ENCODE measurements at regions not wholly inside any gene's neighbourhood (a gene's known extent, or its start where the extent isn't known, plus 50 kb on each side); places are given as distances from the start of the nearest gene placed in this dataset.
A peak's percentile ranks its signal among the peaks of the same experiment; 100 is the strongest.

- Histone ChIP-seq H3K4me3 (no peak overlapping the region), H3K9me3 (no peaks in the 10 kb centered on the region), H3K4me1 (peaks cover 0 to 6% (median 0%) of the 10 kb centered on the region in 4 donors), H3K27ac (no peak overlapping the region), H3K36me3 (no peaks in the 10 kb centered on the region), H3K27me3 (no peaks in the 10 kb centered on the region)
- 74% methylated on average over 4 of the region's 4 CpGs for WGBS (ENCODE audit: insufficient coverage, low coverage, low lambda C conversion rate, missing lambda C conversion rate)
- ATAC-seq = no peak
- intact Hi-C loops (cut with DNase I) = no loop called here
- TF ChIP-seq POLR2A (IDR thresholded peaks at IDR 0.05) = no peak
- TF ChIP-seq, protein P1, sequence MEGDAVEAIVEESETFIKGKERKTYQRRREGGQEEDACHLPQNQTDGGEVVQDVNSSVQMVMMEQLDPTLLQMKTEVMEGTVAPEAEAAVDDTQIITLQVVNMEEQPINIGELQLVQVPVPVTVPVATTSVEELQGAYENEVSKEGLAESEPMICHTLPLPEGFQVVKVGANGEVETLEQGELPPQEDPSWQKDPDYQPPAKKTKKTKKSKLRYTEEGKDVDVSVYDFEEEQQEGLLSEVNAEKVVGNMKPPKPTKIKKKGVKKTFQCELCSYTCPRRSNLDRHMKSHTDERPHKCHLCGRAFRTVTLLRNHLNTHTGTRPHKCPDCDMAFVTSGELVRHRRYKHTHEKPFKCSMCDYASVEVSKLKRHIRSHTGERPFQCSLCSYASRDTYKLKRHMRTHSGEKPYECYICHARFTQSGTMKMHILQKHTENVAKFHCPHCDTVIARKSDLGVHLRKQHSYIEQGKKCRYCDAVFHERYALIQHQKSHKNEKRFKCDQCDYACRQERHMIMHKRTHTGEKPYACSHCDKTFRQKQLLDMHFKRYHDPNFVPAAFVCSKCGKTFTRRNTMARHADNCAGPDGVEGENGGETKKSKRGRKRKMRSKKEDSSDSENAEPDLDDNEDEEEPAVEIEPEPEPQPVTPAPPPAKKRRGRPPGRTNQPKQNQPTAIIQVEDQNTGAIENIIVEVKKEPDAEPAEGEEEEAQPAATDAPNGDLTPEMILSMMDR (IDR thresholded peaks at IDR 0.05) = no peak
- no peak for DNase-seq
Observed at GRCh38 chr5:109917154-109917546, 227.4 kb downstream of the MAN2A1 start.

- no peak overlapping the region for H3K4me3 ChIP-seq
- TF ChIP-seq, protein P1 (IDR thresholded peaks at IDR 0.05) = no peak
- TF ChIP-seq POLR2A (IDR thresholded peaks at IDR 0.05) = no peak
- DNase-seq = no peak
- H3K27ac ChIP-seq = no peak overlapping the region
- H3K27me3 ChIP-seq = no peaks in the 10 kb centered on the region
- H3K4me1 ChIP-seq = peaks cover 0 to 6% (median 0%) of the 10 kb centered on the region in 4 donors
- 87% methylated on average over 3 of the region's 4 CpGs for WGBS (ENCODE audit: insufficient coverage, low coverage, low lambda C conversion rate, missing lambda C conversion rate)
- H3K9me3 ChIP-seq = no peaks in the 10 kb centered on the region
- no peak for ATAC-seq
- no peaks in the 10 kb centered on the region for H3K36me3 ChIP-seq
- intact Hi-C loops (cut with DNase I) = no loop called here
Observed at GRCh38 chr5:109917966-109918365, 228.2 kb downstream of the MAN2A1 start.

- H3K36me3 ChIP-seq = no peaks in the 10 kb centered on the region
- ATAC-seq (no peak), DNase-seq (no peak)
- peaks cover 0 to 6% (median 0%) of the 10 kb centered on the region in 4 donors for H3K4me1 ChIP-seq
- H3K27ac ChIP-seq = no peak overlapping the region
- no peak overlapping the region for H3K4me3 ChIP-seq
- WGBS (ENCODE audit: insufficient coverage, low coverage, low lambda C conversion rate, missing lambda C conversion rate) = 95% methylated on average over 3 of the region's 4 CpGs
- H3K27me3 ChIP-seq = no peaks in the 10 kb centered on the region
- H3K9me3 ChIP-seq = no peaks in the 10 kb centered on the region
- intact Hi-C loops (cut with DNase I) = no loop called here
- TF ChIP-seq, protein P1 (IDR thresholded peaks at IDR 0.05) = no peak
- TF ChIP-seq POLR2A (IDR thresholded peaks at IDR 0.05) = no peak
Observed at GRCh38 chr5:109920736-109921135, 231.0 kb downstream of the MAN2A1 start.

GRCh38 chr5:109921735-109922380, 232.1 kb downstream of the MAN2A1 start:
- Histone ChIP-seq H3K36me3 (no peaks in the 10 kb centered on the region), H3K4me1 (peaks cover 0 to 6% (median 0%) of the 10 kb centered on the region in 4 donors), H3K27ac (no peak overlapping the region), H3K27me3 (no peaks in the 10 kb centered on the region), H3K9me3 (no peaks in the 10 kb centered on the region), H3K4me3 (no peak overlapping the region)
- intact Hi-C loops (cut with DNase I) = no loop called here
- WGBS (ENCODE audit: insufficient coverage, low coverage, low lambda C conversion rate, missing lambda C conversion rate) = 42% methylated on average over 3 of the region's 5 CpGs
- DNase-seq = no peak
- peak; percentile 19 to 82 (median 58) for ATAC-seq
- TF ChIP-seq, protein P1 (IDR thresholded peaks at IDR 0.05) = no peak
- TF ChIP-seq POLR2A (IDR thresholded peaks at IDR 0.05) = no peak
